Stimulated activated naive CD8-positive, alpha-beta T cell treated with anti-CD3 and anti-CD28 coated beads, Interleukin-15, Interleukin-2, amounts not matched to agents 100 U/mL and 50 U/mL, for 24 hours (primary cell): ENCODE measurements at regions not wholly inside any gene's neighbourhood (a gene's known extent, or its start where the extent isn't known, plus 50 kb on each side); places are given as distances from the start of the nearest gene placed in this dataset.

Source experiments
- ATAC-seq: fragments of 150-1000 bp; cut with Tn5 transposase; one replicate; pipeline ENCODE4 v1.10.0; 2021
- DNase-seq: peaks from one replicate; pipeline ENCODE4 v3.0.0; 2021

DNA sequence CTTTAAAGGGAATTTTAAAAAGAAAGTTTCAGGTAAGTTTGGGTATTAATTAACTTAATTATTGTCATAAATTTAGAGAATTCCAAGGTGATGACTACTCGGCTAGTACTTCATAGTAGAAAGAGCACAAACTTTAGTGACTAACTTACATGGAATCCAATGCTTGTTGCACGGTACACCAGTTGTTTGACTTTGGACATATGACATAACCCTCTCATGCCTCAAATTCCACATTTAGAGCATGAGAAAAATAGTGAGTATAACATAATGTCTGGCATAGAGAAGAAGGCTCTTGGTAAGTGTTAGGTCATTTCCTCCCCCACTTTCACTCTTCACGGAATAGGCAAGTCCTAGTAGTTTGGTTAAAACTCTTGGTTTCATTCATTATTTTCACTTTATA lies 1249.4 kb upstream of the SLC10A2 start:
- DNase-seq = no peak
- ATAC-seq = no peak

DNA sequence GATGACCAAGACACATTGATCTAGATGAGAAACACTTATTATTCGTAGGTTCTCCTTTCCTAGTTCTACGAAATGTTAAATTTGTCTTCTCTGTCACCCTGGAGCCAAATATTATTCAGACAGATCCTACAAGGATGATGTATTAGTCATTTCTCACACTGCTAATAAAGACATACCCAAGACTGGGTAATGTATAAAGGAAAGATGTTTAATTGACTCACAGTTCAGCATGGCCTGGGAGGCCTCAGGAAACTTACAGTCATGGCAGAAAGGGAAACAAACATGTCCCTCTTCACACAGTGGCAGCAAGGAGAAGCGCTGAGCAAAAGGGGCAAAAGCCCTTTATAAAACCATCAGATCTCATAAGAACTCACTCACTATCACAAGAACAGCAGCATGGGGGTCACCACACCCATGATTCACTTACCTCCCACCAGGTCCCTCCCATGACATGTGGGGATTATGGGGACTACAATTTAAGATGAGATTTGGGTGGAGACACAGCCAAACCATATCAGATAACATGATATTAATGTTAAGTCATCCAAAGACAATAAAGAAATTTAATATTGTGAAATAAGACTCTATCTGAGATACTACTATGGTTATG lies 1248.8 kb upstream of the SLC10A2 start:
- ATAC-seq = no peak
- DNase-seq = no peak

DNA sequence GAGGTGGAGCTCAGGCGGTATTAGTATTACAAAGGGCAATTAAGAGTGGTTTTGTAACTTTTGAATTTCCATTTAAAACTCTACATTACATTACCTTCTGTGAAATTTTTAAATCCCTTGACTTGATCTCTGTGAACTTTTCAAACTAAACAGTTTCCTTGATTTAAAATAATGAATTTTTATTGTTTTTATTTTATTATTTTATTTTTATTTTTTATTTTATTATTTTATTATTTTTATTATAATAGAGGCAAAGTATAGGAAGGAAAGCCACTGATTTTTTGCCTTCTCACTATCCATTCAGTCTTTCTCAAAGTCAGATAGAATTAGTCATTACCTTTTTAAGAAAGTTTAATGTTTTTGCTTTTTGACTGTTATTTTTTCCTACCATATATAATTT lies 1248.1 kb upstream of the SLC10A2 start:
- ATAC-seq = no peak
- DNase-seq = no peak

DNA sequence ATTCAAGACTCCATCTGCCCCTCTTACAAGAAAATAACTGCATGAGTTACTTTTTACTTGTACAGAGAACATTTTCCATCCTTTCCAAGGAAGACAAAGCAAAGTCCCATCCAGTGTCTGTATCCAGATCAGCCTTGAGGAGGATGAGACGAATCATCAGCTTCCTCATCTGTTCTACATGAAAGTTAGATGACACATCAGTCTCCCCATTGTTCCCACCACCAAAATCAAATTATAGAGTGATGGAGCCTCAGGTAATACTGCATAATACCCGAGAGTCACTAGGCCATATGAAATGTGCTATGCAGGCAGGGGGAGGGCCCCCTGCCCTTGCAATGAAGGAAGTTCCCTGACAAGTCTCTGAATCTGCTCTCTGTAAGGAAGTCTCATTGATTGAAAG lies 1244.6 kb upstream of the SLC10A2 start:
- DNase-seq = no peak
- no peak for ATAC-seq

- DNase-seq (no peak), ATAC-seq (no peak)
Observed at GRCh38 chr13:104309431-104309830, 1243.2 kb upstream of the SLC10A2 start.

DNA sequence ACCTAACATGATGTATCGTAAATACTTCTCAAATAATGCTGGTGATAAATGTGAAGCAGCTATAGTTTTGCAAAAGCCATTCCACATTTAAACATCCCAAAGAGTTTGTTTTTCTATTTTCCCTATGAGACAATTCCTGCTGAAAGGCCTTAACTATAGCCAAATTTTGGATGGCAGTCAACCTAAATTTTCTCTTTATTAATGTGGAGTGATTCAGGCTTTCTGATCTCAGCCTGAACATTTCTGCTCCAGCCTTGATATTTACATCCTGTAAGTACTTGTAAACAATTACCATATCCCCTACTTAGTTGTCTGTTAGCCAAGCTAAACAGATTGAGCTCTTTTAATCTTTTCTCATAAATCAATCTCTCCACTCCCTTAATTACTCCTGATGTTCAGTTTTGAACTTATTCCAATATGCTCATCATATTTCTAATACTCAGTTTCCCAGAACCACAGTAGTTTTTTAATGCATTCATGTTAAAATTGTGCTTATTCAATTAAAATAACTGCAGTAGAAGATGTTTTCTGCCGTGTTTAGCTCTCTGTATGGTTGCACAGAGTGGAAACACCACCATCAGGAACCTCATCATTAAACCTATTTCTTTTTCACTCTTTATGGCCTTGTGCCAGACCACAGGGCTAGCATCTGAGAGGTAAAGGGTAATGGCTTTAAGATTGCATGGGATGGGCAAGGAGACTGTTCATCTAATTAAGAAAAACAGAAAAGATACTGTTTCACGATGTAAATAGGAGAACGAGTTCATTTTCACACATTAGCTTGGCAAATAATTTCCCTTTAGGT lies 1235.2 kb upstream of the SLC10A2 start:
- no peak for ATAC-seq

GRCh38 chr13:104297075-104297474 lies 1230.9 kb upstream of the SLC10A2 start:
- DNase-seq = no peak
- ATAC-seq = no peak

More for the DNA sequence above, 1235.2 kb upstream of the SLC10A2 start:
- DNase-seq = no peak

DNA sequence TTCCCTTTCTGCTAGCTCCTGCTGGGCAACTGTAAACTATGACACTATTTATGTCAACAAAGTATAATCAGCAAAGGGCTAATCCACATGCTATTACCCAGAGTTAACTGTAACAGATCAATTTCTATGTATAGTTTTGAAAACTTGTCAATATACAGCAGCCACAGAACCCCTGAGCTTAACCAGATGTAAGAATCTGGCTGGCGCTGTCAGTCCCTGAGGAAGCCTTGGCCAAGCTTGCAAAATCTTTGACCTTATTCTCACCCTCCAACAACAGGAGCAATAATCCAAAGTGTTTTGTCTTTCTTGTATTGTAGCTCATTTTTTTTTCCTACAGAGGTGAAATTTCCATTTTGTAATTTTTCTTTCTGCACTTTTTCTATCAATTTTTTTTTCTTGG lies 1230.1 kb upstream of the SLC10A2 start:
- no peak for ATAC-seq
- DNase-seq = no peak

- no peak for DNase-seq
- no peak for ATAC-seq
Observed at GRCh38 chr13:104295537-104295936, 1229.3 kb upstream of the SLC10A2 start.

GRCh38 chr13:104289400-104289799 lies 1223.2 kb upstream of the SLC10A2 start:
- no peak for DNase-seq
- no peak for ATAC-seq

GRCh38 chr13:104288496-104288895 lies 1222.3 kb upstream of the SLC10A2 start:
- DNase-seq (no peak), ATAC-seq (no peak)

GRCh38 chr13:104286566-104287290 lies 1220.5 kb upstream of the SLC10A2 start:
- DNase-seq (no peak), ATAC-seq (no peak)

- DNase-seq (no peak), ATAC-seq (no peak)
Observed at GRCh38 chr13:104281910-104282309, 1215.7 kb upstream of the SLC10A2 start.

- no peak for DNase-seq
- no peak for ATAC-seq
Observed at GRCh38 chr13:104270731-104271130, 1204.5 kb upstream of the SLC10A2 start.

DNA sequence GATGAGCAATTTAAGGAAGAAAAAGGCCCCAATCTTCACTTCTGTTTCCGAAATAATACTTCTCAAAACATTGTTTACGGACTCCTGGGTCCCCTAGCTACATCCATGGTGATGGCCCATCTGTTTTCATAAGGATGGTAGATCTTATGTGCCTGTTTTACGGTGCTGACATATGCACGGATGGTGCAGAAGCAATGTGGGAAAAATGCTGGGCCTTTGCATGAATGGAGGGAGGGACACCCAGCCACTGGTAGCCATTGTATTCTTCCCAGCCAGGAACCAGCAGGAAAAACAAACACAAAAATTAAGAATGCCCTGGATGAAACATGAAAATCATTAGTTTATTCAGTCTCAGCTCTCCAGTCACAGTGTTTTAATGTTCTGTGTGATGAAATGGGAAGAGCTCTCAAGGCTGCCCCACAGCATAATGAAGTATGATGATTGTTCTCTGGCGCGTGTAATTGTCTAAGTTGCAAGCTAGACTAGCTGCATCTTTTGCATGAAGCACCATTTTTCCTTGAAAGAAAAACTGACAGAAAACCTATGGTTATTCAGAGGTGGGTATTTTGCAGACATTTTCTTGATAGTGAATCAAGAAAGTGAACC lies 1201.1 kb upstream of the SLC10A2 start:
- no peak for ATAC-seq
- DNase-seq = no peak

DNA sequence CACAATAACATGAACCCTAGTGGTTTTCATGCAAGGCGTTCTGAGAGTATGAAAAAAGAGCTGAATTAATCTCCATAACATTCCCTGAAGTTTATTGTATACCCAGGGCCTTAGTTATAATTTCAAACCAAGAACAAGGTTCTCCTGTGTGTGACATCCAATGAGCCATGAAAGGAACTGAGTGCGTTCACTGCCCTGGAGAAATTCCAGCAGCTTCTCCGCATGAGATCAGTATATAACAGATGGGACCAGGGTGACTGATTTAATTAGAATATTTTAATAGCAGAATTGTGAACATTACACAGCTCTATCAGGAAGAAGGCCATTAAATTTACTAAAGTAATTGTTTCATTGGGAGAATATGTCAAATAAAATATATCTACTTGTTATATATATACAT lies 1190.5 kb upstream of the SLC10A2 start:
- no peak for DNase-seq
- no peak for ATAC-seq

DNA sequence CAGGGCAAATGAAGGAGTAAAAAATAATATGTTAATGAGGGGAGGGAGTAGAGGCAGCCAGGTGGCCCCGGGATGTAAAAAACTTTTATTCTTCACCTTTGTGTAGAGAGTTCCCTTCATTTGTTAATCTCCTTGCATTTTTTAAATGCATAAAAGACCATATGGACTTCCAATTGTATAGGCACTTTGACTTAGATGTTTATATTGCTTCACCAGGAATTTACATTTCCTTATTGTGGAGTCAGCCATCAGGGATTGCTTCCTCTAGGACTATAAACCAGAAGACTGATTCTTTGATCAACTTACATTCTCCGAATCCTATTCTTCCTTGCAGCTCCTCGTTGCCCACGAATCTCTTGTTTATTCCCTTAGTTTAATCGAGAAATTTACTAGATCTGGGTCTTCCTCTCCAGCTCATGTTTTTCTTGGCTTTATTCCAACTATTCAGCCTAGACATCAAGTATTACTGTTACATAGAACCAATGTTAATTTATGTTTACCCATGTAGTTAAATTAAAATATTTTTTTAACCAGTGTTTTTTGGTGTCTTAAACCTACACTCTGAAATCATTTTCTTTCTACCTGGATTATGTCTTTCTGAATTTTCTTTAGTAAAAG lies 1187.0 kb upstream of the SLC10A2 start:
- DNase-seq (no peak), ATAC-seq (no peak)

DNA sequence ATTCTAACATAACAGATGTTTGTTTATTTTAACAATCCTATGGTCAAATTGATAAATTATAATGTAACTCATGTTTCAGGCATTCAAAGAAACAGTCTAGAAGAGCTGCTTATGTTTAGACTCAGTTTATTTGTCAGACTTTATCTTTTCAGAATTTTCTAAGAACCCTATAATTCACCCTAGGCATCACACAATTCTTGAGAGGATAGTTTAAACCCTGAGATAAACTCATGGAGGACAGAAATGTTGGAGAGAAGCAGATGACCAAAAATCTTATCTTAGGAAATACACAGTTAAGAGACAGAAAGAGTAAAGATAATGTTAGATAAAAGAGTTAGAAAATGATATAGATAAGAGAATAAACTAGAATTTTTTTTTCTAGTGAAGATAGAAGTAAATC lies 1185.7 kb upstream of the SLC10A2 start:
- ATAC-seq = no peak
- DNase-seq = no peak

- no peak for ATAC-seq
- no peak for DNase-seq
Observed at GRCh38 chr13:104246955-104247354, 1180.7 kb upstream of the SLC10A2 start.

- no peak for DNase-seq
- ATAC-seq = no peak
Observed at GRCh38 chr13:104206450-104207044, 1140.3 kb upstream of the SLC10A2 start.

DNA sequence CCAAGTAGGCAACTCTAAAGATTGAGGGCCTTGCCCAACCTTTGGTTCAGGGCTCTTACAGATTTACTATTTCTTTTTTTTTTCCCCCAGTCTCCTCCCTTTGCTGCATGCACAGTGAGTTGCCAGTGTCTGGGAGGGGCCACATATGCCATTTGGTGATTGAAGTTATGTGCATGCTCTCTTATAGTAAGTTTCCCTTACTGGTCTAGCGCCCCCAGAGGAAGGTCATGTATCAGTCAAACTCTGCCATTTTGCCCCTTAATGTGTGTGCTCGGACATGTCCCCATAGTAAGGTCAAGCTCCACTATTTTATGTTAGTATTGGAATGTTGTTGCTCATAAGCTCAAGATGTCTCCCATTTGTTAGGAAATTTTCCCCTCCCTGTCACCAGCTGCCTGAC lies 1138.0 kb upstream of the SLC10A2 start:
- ATAC-seq (no peak), DNase-seq (no peak)

- DNase-seq (no peak), ATAC-seq (no peak)
Observed at GRCh38 chr13:104198801-104199200, 1132.6 kb upstream of the SLC10A2 start.
